ENCODE measurements at regions not wholly inside any gene's neighbourhood (a gene's known extent, or its start where the extent isn't known, plus 50 kb on each side); places are given as distances from the start of the nearest gene placed in this dataset.
"Not testable (repeated sequence)": the region's sequence is repeated elsewhere in the genome, so short reads cannot be mapped to it uniquely, and the experiment has no call there.

GRCh38 chr10:46657437-46657836 is 78.5 kb downstream of the SYT15 start:
- TF ChIP-seq CTCF (conservative IDR thresholded peaks at IDR 0.05; ENCODE audit: low read depth, low read length); EZH2 (IDR thresholded peaks at IDR 0.05; ENCODE audit: borderline replicate concordance, low read depth, low read length, poor library complexity, severe bottlenecking): not testable (repeated sequence)
